NT2/D1 (cell line): ENCODE measurements at regions not wholly inside any gene's neighbourhood (a gene's known extent, or its start where the extent isn't known, plus 50 kb on each side); places are given as distances from the start of the nearest gene placed in this dataset.

Source experiments
- SUZ12 ChIP-seq: IDR thresholded peaks from 2 replicates; pipeline ENCODE4 v1.6.1; 2011; ENCODE audit not compliant: insufficient read length, insufficient read depth; ENCODE audit errors: extremely low read depth
- YY1 ChIP-seq: IDR thresholded peaks from 2 replicates; pipeline ENCODE4 v1.6.1; 2011; ENCODE audit not compliant: insufficient read length, insufficient read depth
- ZNF274 ChIP-seq: IDR thresholded peaks from 2 replicates; pipeline ENCODE4 v1.6.1; 2011; ENCODE audit warnings: mild to moderate bottlenecking, low read depth, low read length

DNA sequence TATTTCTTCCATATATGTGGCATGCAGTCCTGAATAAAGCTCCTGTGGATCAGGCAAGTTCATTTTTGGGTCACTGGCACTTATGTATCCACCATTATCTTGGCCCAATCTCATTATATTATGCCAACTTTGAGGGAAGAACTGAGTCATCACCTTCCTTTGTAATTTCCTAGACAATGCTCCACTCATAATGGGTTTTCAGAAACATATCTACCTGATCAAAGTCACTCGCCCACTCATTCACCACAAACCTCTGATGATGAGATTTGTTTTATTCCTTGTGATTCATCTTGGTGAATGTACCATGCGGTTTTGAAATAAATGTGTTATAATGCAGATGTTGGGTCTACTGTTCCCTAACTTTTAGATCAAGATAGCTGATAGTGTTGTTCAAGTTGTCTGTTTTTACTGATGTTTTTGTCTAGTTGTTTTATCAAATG is 525.8 kb downstream of the KIF20B start:
- TF ChIP-seq SUZ12 (no peak), YY1 (no peak), ZNF274 (no peak)
